CD14-positive monocyte (primary cell): ENCODE measurements at regions not wholly inside any gene's neighbourhood (a gene's known extent, or its start where the extent isn't known, plus 50 kb on each side); places are given as distances from the start of the nearest gene placed in this dataset.
"Not testable (repeated sequence)": the region's sequence is repeated elsewhere in the genome, so short reads cannot be mapped to it uniquely, and the experiment has no call there.

Source experiments
- DNase-seq, 3 donors: peaks; one replicate each; pipeline ENCODE4 v3.0.0-alpha.2; 2011 to 2022
- H2AFZ ChIP-seq: 2 replicates; pipeline ENCODE4 v1.6.0; 2012; ENCODE audit warnings: mild to moderate bottlenecking, low read depth, low read length, inconsistent platforms; ENCODE audit not compliant: insufficient read depth, poor library complexity, severe bottlenecking
- H3K27ac ChIP-seq, 2 donors: 1 replicate in 1 of 2; 2 replicates in 1 of 2; pipeline ENCODE4 v1.5.1; 2012 to 2013; ENCODE audit warnings: low read length in 2 of 2, control low read depth in 1 of 2, inconsistent platforms in 1 of 2, low read depth in 1 of 2, mild to moderate bottlenecking in 1 of 2
- H3K27me3 ChIP-seq, 2 donors: one replicate each; pipeline versions ENCODE4 v1.6.0 to v1.6.1; 2011 to 2013; ENCODE audit warnings: low read length in 2 of 2; ENCODE audit not compliant: control insufficient read depth in 2 of 2, insufficient read depth in 2 of 2
- H3K36me3 ChIP-seq, 2 donors: replicated peaks in 1 of 2; 1 replicate in 1 of 2; 2 replicates in 1 of 2; pipeline versions ENCODE4 v1.5.1 to v1.6.1; 2012 to 2013; ENCODE audit warnings: low read length in 2 of 2, control low read depth in 1 of 2, inconsistent platforms in 1 of 2, mild to moderate bottlenecking in 1 of 2; ENCODE audit not compliant: insufficient read depth in 2 of 2, control insufficient read depth in 1 of 2
- H3K4me1 ChIP-seq, 2 donors: 1 replicate in 1 of 2; 2 replicates in 1 of 2; pipeline versions ENCODE4 v1.5.1 to v1.6.1; 2012 to 2013; ENCODE audit warnings: low read length in 2 of 2, control low read depth in 1 of 2, inconsistent platforms in 1 of 2, mild to moderate bottlenecking in 1 of 2, moderate library complexity in 1 of 2; ENCODE audit not compliant: insufficient read depth in 2 of 2, control insufficient read depth in 1 of 2
- H3K4me2 ChIP-seq: replicated peaks from 2 replicates; pipeline ENCODE3; 2012; ENCODE audit warnings: low read length, moderate library complexity, mild to moderate bottlenecking; ENCODE audit not compliant: poor library complexity, severe bottlenecking; ENCODE audit errors: extremely low read depth
- H3K4me3 ChIP-seq, 3 experiments: fragments of 200-600 bp in 1 of 3; sonication (generic) in 1 of 3; replicated peaks in 1 of 3; 1 replicate in 2 of 3; 2 replicates in 1 of 3; pipeline ENCODE4 v1.5.1; 2011 to 2013; ENCODE audit warnings: low read length in 3 of 3, mild to moderate bottlenecking in 3 of 3, control low read depth in 2 of 3, low read depth in 2 of 3, inconsistent platforms in 1 of 3, moderate library complexity in 1 of 3
- H3K79me2 ChIP-seq: 2 replicates; pipeline ENCODE4 v1.6.0; 2012; ENCODE audit warnings: mild to moderate bottlenecking, control low read depth, inconsistent platforms, low read length, moderate library complexity; ENCODE audit not compliant: insufficient read depth
- H3K9ac ChIP-seq: 2 replicates; pipeline ENCODE4 v1.6.0; 2017; ENCODE audit warnings: low read length, mild to moderate bottlenecking; ENCODE audit not compliant: insufficient read depth, poor library complexity, severe bottlenecking
- H3K9me3 ChIP-seq, 2 donors: replicated peaks in 1 of 2; 1 replicate in 1 of 2; 2 replicates in 1 of 2; pipeline versions ENCODE4 v1.5.1 to v1.6.1; 2012 to 2013; ENCODE audit warnings: low read length in 2 of 2, control low read depth in 1 of 2; ENCODE audit not compliant: control insufficient read depth in 1 of 2, insufficient read depth in 1 of 2
- H4K20me1 ChIP-seq: 2 replicates; pipeline ENCODE4 v1.6.0; 2012; ENCODE audit warnings: mild to moderate bottlenecking, low read length, control low read depth, moderate library complexity; ENCODE audit not compliant: insufficient read depth
- H3K27ac Mint-ChIP-seq, 7 donors: one replicate each; pipeline ENCODE4 v1.8.0; 2020; ENCODE audit warnings: mild to moderate bottlenecking in 7 of 7, mixed read lengths in 7 of 7, moderate library complexity in 6 of 7, inconsistent platforms in 2 of 7
- H3K27me3 Mint-ChIP-seq, 3 donors: one replicate each; pipeline ENCODE4 v1.8.0; 2021 to 2022; ENCODE audit warnings: low read depth in 3 of 3, mild to moderate bottlenecking in 3 of 3, mixed read lengths in 3 of 3, moderate library complexity in 3 of 3, inconsistent platforms in 1 of 3
- H3K36me3 Mint-ChIP-seq, 2 donors: one replicate each; pipeline ENCODE4 v1.8.0; 2020; ENCODE audit warnings: mixed read lengths in 2 of 2, inconsistent platforms in 1 of 2, mild to moderate bottlenecking in 1 of 2
- H3K4me1 Mint-ChIP-seq: one replicate; pipeline ENCODE4 v1.8.0; 2020; ENCODE audit warnings: mild to moderate bottlenecking, mixed read lengths
- H3K4me3 Mint-ChIP-seq, 2 donors: one replicate each; pipeline ENCODE4 v1.8.0; 2020; ENCODE audit warnings: mild to moderate bottlenecking in 2 of 2, mixed read lengths in 2 of 2, moderate library complexity in 1 of 2
- H3K9me3 Mint-ChIP-seq, 7 donors: one replicate each; pipeline ENCODE4 v1.8.0; 2020 to 2022; ENCODE audit warnings: mixed read lengths in 7 of 7, mild to moderate bottlenecking in 6 of 7, moderate library complexity in 6 of 7, inconsistent platforms in 2 of 7
- WGBS: methylation state at CpG from one replicate; pipeline ENCODE4 v1.1.5; 2013; ENCODE audit warnings: missing lambda C conversion rate; ENCODE audit not compliant: insufficient coverage; 5-methylcytosine and 5-hydroxymethylcytosine counted together
- intact Hi-C, 2 donors: fragments of 100-400 bp; cut with micrococcal nuclease; formaldehyde crosslinking; loops; one replicate each; pipeline versions ENCODE4 v1.15.0 to v1.15.1; 2023

DNA sequence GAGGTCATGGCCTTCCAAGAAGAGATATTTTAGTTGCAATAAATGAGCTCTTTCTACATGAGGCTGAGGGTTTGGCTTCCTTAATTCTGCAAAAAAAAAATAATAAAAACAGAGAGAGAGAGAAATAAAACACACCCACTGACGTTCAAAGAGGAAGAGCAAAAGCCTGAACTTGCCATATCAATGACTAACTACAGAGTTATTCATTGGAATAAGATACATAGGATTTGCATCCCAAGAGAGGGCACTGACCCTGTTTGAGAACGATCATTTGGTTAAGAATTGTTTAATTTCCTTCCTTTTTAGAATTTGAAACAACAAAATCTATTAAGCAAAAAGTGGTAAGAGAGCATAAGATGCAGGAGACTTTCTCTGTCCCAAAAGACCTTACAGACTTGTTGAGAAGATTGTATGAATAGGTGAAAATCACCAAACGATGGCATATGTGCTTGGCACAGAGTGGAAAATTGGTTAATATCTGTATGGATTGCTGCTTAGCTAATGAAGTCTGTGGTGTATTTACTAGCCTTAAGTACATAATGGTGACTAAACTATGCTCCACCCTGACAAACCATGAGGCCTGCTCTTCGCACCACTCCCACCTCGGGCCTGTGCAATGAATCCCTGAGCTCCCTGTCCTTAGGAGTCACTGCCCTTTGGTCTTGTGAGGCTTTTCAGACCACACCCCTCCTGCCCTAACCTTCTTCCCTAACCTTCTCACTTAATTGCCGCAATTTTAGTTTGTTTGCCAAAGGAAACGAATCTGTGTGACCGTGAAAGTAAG, 479.0 kb downstream of the TUBA3C start:
- H3K4me1 ChIP-seq, H3K27me3 ChIP-seq, H3K27me3 Mint-ChIP-seq, H3K36me3 Mint-ChIP-seq, H3K4me2 ChIP-seq, H2AFZ ChIP-seq, H3K27ac Mint-ChIP-seq, H3K4me3 ChIP-seq, H3K27ac ChIP-seq, H4K20me1 ChIP-seq, intact Hi-C loops, H3K79me2 ChIP-seq, H3K4me3 Mint-ChIP-seq, DNase-seq, H3K9me3 Mint-ChIP-seq, H3K9ac ChIP-seq, H3K36me3 ChIP-seq, H3K9me3 ChIP-seq, H3K4me1 Mint-ChIP-seq: not testable (repeated sequence)
- WGBS, result 60% methylated on average over 1 of the region's 8 CpGs

DNA sequence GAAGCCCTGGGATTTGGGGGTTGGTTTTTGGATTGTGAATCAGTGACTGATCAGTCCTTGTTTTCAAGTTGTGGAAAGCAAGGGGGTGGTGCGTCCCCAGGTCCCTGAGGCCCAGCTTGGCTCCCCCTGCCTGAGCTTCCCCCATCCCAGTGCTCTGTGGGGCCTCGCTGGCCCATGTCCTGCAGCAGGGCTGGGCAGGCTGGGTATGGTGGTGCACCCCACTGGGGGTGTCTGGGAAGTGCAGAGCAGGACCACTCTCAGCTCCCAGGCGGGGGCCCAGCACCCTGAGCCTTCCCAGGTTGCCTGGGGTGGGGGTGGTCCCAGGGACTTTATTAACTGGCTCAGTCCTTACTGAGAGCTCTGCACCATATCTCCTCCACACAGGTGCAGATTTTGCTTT, 483.3 kb downstream of the TUBA3C start:
- H2AFZ ChIP-seq, H3K27me3 ChIP-seq, H3K27ac ChIP-seq, H3K4me3 Mint-ChIP-seq, intact Hi-C loops, H3K9ac ChIP-seq, H3K4me1 Mint-ChIP-seq, H4K20me1 ChIP-seq, H3K27ac Mint-ChIP-seq, H3K4me1 ChIP-seq, DNase-seq, H3K4me3 ChIP-seq, H3K79me2 ChIP-seq, H3K4me2 ChIP-seq, H3K36me3 ChIP-seq, H3K9me3 ChIP-seq, H3K27me3 Mint-ChIP-seq, H3K36me3 Mint-ChIP-seq: not testable (repeated sequence)
- 100% methylated on average over 1 of the region's 3 CpGs for WGBS
- H3K9me3 Mint-ChIP-seq, result peaks cover under 1 to 12% (median 6%) of the 10 kb centered on the region in 7 donors

DNA sequence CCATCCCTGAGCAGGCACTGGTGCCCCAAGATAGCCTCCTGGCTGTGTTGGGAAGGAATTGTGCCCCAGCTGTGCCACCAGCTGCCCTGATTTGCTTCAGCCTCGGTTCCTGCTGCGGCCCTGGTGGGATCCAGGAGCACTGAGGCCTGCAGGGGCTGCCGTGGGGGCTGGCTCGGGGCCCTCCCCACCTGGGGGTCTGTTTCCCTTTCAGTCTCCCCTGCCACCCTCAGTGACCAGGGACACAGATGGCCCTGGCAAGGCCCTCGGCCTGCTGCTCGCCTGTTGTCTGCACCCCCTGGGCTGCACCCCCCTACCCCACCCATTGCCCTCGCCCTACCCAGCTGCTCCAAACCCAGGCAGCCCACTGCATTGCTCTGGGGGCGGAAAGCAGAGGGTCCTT, 483.8 kb downstream of the TUBA3C start:
- H3K9me3 ChIP-seq, H3K4me2 ChIP-seq, H3K4me1 Mint-ChIP-seq, H3K4me3 Mint-ChIP-seq, DNase-seq, H3K27me3 ChIP-seq, H3K36me3 Mint-ChIP-seq, H3K27ac ChIP-seq, H3K79me2 ChIP-seq, H4K20me1 ChIP-seq, H3K4me1 ChIP-seq, H3K4me3 ChIP-seq, intact Hi-C loops, H2AFZ ChIP-seq, H3K27me3 Mint-ChIP-seq, H3K36me3 ChIP-seq, H3K9ac ChIP-seq, H3K27ac Mint-ChIP-seq: not testable (repeated sequence)
- peaks cover 2 to 12% (median 4%) of the 10 kb centered on the region in 7 donors for H3K9me3 Mint-ChIP-seq
- no CpG with 5 or more reads among the region's 8 CpGs for WGBS

DNA sequence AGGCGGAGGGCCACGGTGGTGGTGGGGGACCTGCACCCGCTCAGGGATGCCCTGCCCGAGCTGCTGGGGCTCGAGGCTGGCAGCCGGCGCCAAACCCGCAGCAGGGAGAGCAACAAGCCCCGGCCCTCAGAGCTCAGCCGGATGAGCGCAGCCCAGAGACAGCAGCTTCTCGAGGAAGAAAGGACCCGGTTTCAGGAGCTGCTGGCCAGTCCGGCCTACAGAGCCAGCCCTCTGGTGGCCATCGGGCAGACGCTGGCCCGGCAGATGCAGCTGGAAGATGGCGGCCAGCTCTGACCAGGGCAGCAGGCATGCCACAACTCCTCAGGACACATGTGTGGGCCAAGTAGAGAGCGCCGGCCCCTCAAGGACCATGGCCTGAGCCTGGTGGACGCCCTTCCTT, 484.4 kb downstream of the TUBA3C start:
- H3K36me3 Mint-ChIP-seq, H3K79me2 ChIP-seq, DNase-seq, H3K27ac ChIP-seq, H3K4me1 ChIP-seq, intact Hi-C loops, H3K27ac Mint-ChIP-seq, H4K20me1 ChIP-seq, H3K9ac ChIP-seq, H3K4me2 ChIP-seq, H3K4me3 ChIP-seq, H3K27me3 Mint-ChIP-seq, H2AFZ ChIP-seq, H3K36me3 ChIP-seq, H3K9me3 ChIP-seq, H3K4me3 Mint-ChIP-seq, H3K27me3 ChIP-seq, H3K4me1 Mint-ChIP-seq: not testable (repeated sequence)
- H3K9me3 Mint-ChIP-seq, result peaks cover 2 to 11% (median 4%) of the 10 kb centered on the region in 7 donors
- 93% methylated on average over 18 of the region's 21 CpGs for WGBS
